ENCODE measurements at regions not wholly inside any gene's neighbourhood (a gene's known extent, or its start where the extent isn't known, plus 50 kb on each side); places are given as distances from the start of the nearest gene placed in this dataset.

DNA sequence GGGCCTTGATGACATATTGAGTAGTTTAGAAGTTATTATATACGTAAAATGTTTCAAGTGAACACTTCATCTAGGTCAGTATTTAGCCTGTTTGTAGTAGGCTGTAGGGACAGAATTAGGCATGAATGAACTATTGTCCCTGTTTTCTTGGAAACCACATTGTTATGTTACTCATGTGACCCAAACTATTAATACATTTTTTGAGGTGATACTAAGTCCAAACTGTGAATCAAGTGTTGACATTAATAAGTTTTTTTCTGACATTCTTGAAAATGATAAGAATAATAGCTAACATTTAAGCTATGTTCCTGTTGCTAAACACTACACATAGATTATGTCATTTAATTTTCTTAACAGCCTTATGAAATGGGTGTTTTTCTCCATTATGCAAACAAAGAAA lies 1642.7 kb upstream of the WWC1 start:
- Histone ChIP-seq H3K79me2 (ENCODE audit: insufficient read depth, low read length) (no peaks in the 10 kb centered on the region), H3K9me3 (replicated peaks in 1 of 2; ENCODE audit: control insufficient read depth in 1 of 2, insufficient read depth in 1 of 2, low read length in 2 of 2) (peaks cover 2 to 11% of the 10 kb centered on the region in 2 donors), H3K36me3 (replicated peaks in 1 of 2; ENCODE audit: control insufficient read depth in 1 of 2, insufficient read depth in 2 of 2, low read length in 2 of 2) (no peaks in the 10 kb centered on the region), H3K27me3 (ENCODE audit: control insufficient read depth in 2 of 2, insufficient read depth in 2 of 2, low read length in 2 of 2) (no peaks in the 10 kb centered on the region), H2AFZ (ENCODE audit: insufficient read depth, low read depth, low read length, poor library complexity, severe bottlenecking) (no peak overlapping the region), H3K27ac (ENCODE audit: low read depth in 1 of 2, low read length in 2 of 2) (no peak overlapping the region), H3K4me3 (replicated peaks in 1 of 3; ENCODE audit: low read depth in 2 of 3, low read length in 3 of 3) (no peak overlapping the region), H4K20me1 (ENCODE audit: insufficient read depth, low read length) (no peaks in the 10 kb centered on the region), H3K9ac (ENCODE audit: insufficient read depth, low read length, poor library complexity, severe bottlenecking) (no peak overlapping the region), H3K4me1 (ENCODE audit: control insufficient read depth in 1 of 2, insufficient read depth in 2 of 2, low read length in 2 of 2) (no peaks in the 10 kb centered on the region), H3K4me2 (replicated peaks; ENCODE audit: extremely low read depth, low read length, poor library complexity, severe bottlenecking) (no peak overlapping the region)
- H3K27me3 Mint-ChIP-seq (ENCODE audit: low read depth in 3 of 3) = no peaks in the 10 kb centered on the region
- WGBS (ENCODE audit: insufficient coverage) = 80% methylated on average over 1 of the region's 1 CpG
- no peak overlapping the region for H3K4me3 Mint-ChIP-seq
- no peaks in the 10 kb centered on the region for H3K36me3 Mint-ChIP-seq
- no peak for DNase-seq
- TF ChIP-seq, protein P1, sequence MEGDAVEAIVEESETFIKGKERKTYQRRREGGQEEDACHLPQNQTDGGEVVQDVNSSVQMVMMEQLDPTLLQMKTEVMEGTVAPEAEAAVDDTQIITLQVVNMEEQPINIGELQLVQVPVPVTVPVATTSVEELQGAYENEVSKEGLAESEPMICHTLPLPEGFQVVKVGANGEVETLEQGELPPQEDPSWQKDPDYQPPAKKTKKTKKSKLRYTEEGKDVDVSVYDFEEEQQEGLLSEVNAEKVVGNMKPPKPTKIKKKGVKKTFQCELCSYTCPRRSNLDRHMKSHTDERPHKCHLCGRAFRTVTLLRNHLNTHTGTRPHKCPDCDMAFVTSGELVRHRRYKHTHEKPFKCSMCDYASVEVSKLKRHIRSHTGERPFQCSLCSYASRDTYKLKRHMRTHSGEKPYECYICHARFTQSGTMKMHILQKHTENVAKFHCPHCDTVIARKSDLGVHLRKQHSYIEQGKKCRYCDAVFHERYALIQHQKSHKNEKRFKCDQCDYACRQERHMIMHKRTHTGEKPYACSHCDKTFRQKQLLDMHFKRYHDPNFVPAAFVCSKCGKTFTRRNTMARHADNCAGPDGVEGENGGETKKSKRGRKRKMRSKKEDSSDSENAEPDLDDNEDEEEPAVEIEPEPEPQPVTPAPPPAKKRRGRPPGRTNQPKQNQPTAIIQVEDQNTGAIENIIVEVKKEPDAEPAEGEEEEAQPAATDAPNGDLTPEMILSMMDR (IDR thresholded peaks at IDR 0.05) = no peak
- no peak overlapping the region for H3K27ac Mint-ChIP-seq
- peaks cover 0 to 7% (median 4%) of the 10 kb centered on the region in 7 donors for H3K9me3 Mint-ChIP-seq
- no peaks in the 10 kb centered on the region for H3K4me1 Mint-ChIP-seq
- intact Hi-C loops (cut with micrococcal nuclease) = no loop called here

DNA sequence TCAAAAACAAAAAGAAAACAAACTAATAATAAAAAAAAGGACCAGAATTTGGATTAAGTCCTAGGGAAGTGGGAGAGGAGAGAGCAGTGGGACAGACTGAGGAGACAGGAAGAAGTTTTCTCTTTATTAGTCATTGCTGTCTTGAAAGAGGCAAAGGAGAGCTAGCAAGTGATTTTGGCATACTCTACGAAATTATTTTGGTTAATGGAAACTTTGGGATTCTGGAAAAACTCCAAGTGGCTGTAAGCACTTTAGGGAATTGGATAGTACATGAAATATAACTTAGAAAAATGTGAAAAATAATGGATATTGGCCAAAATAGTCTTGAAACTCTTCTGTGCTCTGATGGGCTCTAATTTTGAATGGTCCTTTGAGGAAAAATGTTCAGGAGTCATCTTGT lies 1641.8 kb upstream of the WWC1 start:
- intact Hi-C loops (cut with micrococcal nuclease) = no loop called here
- Histone ChIP-seq H3K36me3 (replicated peaks in 1 of 2; ENCODE audit: control insufficient read depth in 1 of 2, insufficient read depth in 2 of 2, low read length in 2 of 2) (no peaks in the 10 kb centered on the region), H3K4me1 (ENCODE audit: control insufficient read depth in 1 of 2, insufficient read depth in 2 of 2, low read length in 2 of 2) (no peaks in the 10 kb centered on the region), H3K4me3 (replicated peaks in 1 of 3; ENCODE audit: low read depth in 2 of 3, low read length in 3 of 3) (no peak overlapping the region), H3K27me3 (ENCODE audit: control insufficient read depth in 2 of 2, insufficient read depth in 2 of 2, low read length in 2 of 2) (no peaks in the 10 kb centered on the region), H3K79me2 (ENCODE audit: insufficient read depth, low read length) (no peaks in the 10 kb centered on the region), H4K20me1 (ENCODE audit: insufficient read depth, low read length) (no peaks in the 10 kb centered on the region), H3K4me2 (replicated peaks; ENCODE audit: extremely low read depth, low read length, poor library complexity, severe bottlenecking) (no peak overlapping the region), H3K27ac (ENCODE audit: low read depth in 1 of 2, low read length in 2 of 2) (no peak overlapping the region), H3K9me3 (replicated peaks in 1 of 2; ENCODE audit: control insufficient read depth in 1 of 2, insufficient read depth in 1 of 2, low read length in 2 of 2) (peaks cover 2 to 11% of the 10 kb centered on the region in 2 donors), H3K9ac (ENCODE audit: insufficient read depth, low read length, poor library complexity, severe bottlenecking) (no peak overlapping the region), H2AFZ (ENCODE audit: insufficient read depth, low read depth, low read length, poor library complexity, severe bottlenecking) (no peak overlapping the region)
- H3K4me3 Mint-ChIP-seq = no peak overlapping the region
- TF ChIP-seq, protein P1 (IDR thresholded peaks at IDR 0.05) = no peak
- WGBS (ENCODE audit: insufficient coverage) = 43% methylated on average over 1 of the region's 1 CpG
- DNase-seq = no peak
- no peaks in the 10 kb centered on the region for H3K27me3 Mint-ChIP-seq (ENCODE audit: low read depth in 3 of 3)
- H3K36me3 Mint-ChIP-seq = no peaks in the 10 kb centered on the region
- peaks cover 0 to 7% (median 5%) of the 10 kb centered on the region in 7 donors for H3K9me3 Mint-ChIP-seq
- no peaks in the 10 kb centered on the region for H3K4me1 Mint-ChIP-seq
- H3K27ac Mint-ChIP-seq = no peak overlapping the region

Data from CD14-positive monocyte (primary cell).